ACC112 (cell line): ENCODE measurements at regions not wholly inside any gene's neighbourhood (a gene's known extent, or its start where the extent isn't known, plus 50 kb on each side); places are given as distances from the start of the nearest gene placed in this dataset.

ENCODE experiments used
- H2AFZ ChIP-seq: fragments of 200-600 bp; sonication (generic); one replicate; pipeline ENCODE4 v1.6.0; 2017; ENCODE audit warnings: antibody characterized with exemption, low read length; ENCODE audit not compliant: unreplicated experiment
- H3K27ac ChIP-seq: fragments of 200-600 bp; sonication (generic); 2 replicates; pipeline ENCODE4 v1.5.1; 2014; ENCODE audit warnings: low read depth, mild to moderate bottlenecking, antibody characterized with exemption, low read length, moderate library complexity
- H3K27me3 ChIP-seq: fragments of 200-600 bp; sonication (generic); 2 replicates; pipeline ENCODE4 v1.6.1; 2014; ENCODE audit warnings: mild to moderate bottlenecking, antibody characterized with exemption, low read length, moderate library complexity, mixed read lengths; ENCODE audit not compliant: insufficient read depth
- H3K36me3 ChIP-seq: fragments of 200-600 bp; sonication (generic); 2 replicates; pipeline ENCODE4 v1.6.1; 2016; ENCODE audit warnings: mild to moderate bottlenecking, antibody characterized with exemption, low read length, moderate library complexity, mixed read lengths; ENCODE audit not compliant: insufficient read depth
- H3K4me1 ChIP-seq: fragments of 200-600 bp; sonication (generic); one replicate; pipeline ENCODE4 v1.6.1; 2016; ENCODE audit warnings: low read length, mixed read lengths; ENCODE audit not compliant: insufficient read depth, unreplicated experiment, control insufficient read depth
- H3K4me3 ChIP-seq: fragments of 200-600 bp; sonication (generic); 2 replicates; pipeline ENCODE4 v1.5.1; 2014; ENCODE audit warnings: mild to moderate bottlenecking, low read depth, low read length
- H3K79me2 ChIP-seq: fragments of 200-600 bp; sonication (generic); one replicate; pipeline ENCODE4 v1.6.0; 2016; ENCODE audit warnings: low read length; ENCODE audit not compliant: control insufficient read depth, unreplicated experiment, insufficient read depth

DNA sequence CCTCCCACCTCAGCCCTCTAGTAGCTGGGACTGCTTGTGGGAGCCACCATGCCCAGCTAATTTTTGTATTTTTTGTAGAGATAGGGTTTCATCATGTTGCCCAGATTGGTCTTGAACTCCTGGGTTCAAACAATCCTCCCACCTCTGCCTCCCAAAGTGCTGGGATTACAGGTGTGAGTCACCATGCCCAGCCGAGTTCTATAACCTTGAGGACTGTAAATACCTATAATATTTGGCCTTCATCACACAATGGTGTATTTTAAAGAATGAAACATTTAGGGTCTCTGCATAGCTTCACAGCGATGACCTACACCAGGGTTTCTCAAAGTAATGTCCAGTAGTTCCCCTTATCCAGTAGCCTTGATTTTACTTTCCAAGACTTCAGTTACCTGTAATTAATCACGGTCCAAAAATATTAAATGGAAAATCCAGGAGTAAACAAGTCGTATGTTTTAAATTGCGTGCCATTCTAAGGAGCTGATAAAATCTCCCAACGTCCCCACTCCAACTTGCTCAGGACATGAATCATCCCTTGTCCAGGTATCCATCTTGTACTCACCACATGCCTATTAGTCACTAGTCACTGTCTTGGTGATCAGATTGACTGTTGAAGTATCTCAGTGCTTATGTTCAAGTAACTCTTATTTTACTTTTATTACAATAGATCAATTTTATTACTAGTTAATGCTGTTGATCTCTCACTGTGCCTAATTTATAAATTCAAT, 368.2 kb downstream of the BTG1 start:
- Histone ChIP-seq H3K79me2 (no peaks in the 10 kb centered on the region), H3K27ac (peak overlapping the region; percentile 78; the same call in 1 of the 2 replicates), H3K4me1 (peaks cover 40% of the 10 kb centered on the region), H3K27me3 (no peaks in the 10 kb centered on the region), H3K36me3 (no peaks in the 10 kb centered on the region), H3K4me3 (no peak overlapping the region), H2AFZ (no peak overlapping the region)

DNA sequence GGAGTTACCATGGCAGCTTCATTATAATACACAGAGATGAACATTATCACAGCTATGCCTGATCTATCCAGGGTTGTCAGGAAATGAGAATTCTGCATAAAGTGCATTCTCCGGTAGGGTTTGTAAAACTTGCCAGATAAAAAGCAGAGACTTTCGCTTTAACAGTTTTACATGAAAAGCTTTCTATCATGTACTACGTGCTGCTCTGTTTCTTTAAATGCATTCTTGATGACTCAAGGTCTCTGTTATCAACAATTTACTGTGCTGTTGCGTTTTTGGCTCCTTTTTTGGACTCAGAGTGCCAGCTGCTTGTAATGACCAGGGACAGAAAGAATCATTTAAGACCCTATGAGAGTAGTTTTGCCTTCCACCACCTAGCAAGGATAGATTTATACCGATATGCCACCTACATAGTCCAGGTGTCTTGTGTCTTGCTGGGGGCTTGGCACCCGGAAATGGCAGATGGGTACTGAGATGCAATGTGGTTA, 371.2 kb downstream of the BTG1 start:
- Histone ChIP-seq H2AFZ (peak overlapping the region; percentile 87), H3K27me3 (no peaks in the 10 kb centered on the region), H3K4me1 (peaks cover 37% of the 10 kb centered on the region), H3K4me3 (peak overlapping the region; percentile 65), H3K36me3 (no peaks in the 10 kb centered on the region), H3K27ac (peak overlapping the region; percentile 31; the same call in 1 of the 2 replicates), H3K79me2 (no peaks in the 10 kb centered on the region)

DNA sequence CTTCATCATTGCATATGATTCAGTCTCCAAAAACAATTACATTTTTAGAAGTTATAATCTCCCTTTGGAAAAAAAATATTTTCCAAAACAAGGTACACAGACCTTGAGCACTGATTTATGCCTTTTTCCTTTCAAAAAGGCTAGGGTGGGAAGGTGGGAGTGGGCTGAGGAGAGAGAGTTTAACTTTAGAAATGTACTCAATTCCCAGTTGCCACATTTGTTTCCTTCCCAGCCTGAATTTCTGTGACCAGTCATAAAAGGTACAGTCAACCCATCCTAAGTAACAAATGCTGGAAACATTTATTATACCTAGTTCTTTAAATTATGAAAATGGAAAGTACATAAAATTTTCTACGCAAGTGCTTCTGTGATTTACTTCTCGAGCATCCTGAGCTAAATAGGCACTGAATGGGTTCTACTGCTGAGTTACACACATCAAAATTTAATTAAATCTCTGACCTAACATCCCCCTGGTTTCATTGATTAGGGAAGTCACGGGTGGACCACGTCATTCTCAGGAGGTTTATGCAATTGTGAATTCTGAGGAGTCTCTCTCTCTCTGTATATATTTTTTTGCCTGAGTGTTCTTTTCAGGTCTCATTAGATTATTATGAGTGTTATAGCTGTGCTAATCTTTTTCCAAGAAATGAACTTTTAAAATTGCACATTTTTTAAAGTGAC, 371.8 kb downstream of the BTG1 start:
- Histone ChIP-seq H3K36me3 (no peaks in the 10 kb centered on the region), H3K27ac (peak overlapping the region; percentile 31; the same call in 1 of the 2 replicates), H3K79me2 (no peaks in the 10 kb centered on the region), H2AFZ (peak overlapping the region; percentile 87), H3K4me1 (peaks cover 33% of the 10 kb centered on the region), H3K4me3 (peak overlapping the region; percentile 65), H3K27me3 (no peaks in the 10 kb centered on the region)

DNA sequence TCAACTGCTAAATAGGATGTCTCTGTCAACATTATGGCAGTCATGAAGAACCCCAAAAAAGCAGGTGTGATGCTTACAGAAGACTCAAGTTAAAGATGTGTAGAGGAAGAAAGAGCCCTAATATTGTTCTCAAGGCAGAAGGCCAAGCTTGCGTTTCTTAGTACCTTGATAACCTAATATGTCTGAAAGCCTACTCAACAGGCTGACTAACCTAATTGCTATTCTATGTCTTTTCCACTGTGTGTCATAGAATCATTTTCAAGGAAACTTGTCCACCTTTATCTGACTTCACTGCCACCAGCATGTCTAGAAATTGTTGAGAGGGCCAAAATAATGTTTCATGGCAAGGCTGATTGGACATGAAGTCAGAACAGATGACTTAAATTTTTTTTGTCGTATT, 373.2 kb downstream of the BTG1 start:
- H2AFZ ChIP-seq = no peak overlapping the region

DNA sequence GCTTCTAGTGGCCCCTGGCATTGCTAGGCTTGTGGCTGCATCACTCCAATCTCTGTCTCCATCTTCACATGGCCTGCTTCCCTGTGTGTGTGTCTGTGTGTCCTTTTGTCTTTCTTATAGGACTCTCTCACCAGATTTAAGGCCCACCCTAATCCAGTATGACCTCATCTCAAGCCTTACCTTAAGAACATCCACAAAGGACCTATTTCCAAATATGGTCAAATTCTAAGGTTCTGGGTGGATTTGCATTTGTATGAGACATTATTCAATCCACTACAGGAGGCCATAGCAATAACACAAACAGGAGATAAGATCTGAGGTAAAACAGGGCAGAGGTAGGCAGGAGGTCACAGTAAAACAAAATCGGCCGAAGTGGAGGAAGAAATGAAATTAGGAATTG, 375.9 kb downstream of the BTG1 start:
- Histone ChIP-seq H3K79me2 (no peaks in the 10 kb centered on the region), H3K4me3 (no peak overlapping the region), H3K4me1 (peaks cover 13% of the 10 kb centered on the region), H3K27me3 (no peaks in the 10 kb centered on the region), H2AFZ (no peak overlapping the region), H3K36me3 (no peaks in the 10 kb centered on the region), H3K27ac (no peak overlapping the region)

More for the DNA sequence above, 373.2 kb downstream of the BTG1 start:
- Histone ChIP-seq H3K4me3 (no peak overlapping the region), H3K4me1 (peaks cover 19% of the 10 kb centered on the region), H3K36me3 (no peaks in the 10 kb centered on the region), H3K27me3 (no peaks in the 10 kb centered on the region), H3K27ac (no peak overlapping the region), H3K79me2 (no peaks in the 10 kb centered on the region)

DNA sequence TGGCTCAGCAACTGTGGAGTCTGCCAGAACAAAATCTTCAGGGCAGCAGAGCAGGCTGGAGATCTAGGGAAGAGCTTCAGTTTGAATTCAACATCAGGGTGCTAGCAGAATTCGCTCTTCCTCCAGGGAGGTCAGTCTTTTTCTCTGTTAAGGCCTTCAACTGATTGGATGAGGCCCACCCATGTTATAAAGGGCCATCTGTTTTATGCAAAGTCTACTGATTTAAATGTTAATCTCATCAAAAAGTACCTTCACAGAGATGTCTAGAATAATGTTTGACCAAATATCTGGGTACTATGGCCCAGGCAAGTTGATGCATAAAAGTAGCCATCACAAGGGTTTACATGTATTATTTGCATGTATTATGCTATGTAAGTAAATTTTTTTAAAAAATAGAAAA, 378.4 kb downstream of the BTG1 start:
- Histone ChIP-seq H3K4me1 (no peaks in the 10 kb centered on the region), H3K79me2 (no peaks in the 10 kb centered on the region), H2AFZ (no peak overlapping the region), H3K4me3 (no peak overlapping the region), H3K27ac (no peak overlapping the region), H3K27me3 (no peaks in the 10 kb centered on the region), H3K36me3 (no peaks in the 10 kb centered on the region)

DNA sequence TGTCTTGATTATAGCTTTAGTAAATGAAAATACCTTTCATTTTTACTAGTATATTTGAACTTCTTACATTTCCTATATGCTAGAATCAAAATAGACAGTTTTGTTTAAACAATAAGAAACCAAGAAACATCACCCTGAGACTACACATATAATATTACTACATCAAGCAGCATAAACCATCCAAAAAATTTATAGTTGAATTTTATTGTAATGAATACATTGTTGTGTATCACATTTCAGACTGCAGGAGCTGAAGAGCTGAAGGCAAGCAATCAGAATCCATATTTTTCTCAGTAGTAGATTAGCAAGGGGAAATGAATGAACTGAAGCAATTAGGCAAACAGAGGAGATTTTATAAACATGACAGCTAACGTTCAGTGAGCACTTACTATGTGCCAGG, 379.2 kb downstream of the BTG1 start:
- Histone ChIP-seq H3K79me2 (no peaks in the 10 kb centered on the region), H3K36me3 (no peaks in the 10 kb centered on the region), H2AFZ (no peak overlapping the region), H3K27me3 (no peaks in the 10 kb centered on the region), H3K4me3 (no peak overlapping the region), H3K4me1 (no peaks in the 10 kb centered on the region), H3K27ac (no peak overlapping the region)

DNA sequence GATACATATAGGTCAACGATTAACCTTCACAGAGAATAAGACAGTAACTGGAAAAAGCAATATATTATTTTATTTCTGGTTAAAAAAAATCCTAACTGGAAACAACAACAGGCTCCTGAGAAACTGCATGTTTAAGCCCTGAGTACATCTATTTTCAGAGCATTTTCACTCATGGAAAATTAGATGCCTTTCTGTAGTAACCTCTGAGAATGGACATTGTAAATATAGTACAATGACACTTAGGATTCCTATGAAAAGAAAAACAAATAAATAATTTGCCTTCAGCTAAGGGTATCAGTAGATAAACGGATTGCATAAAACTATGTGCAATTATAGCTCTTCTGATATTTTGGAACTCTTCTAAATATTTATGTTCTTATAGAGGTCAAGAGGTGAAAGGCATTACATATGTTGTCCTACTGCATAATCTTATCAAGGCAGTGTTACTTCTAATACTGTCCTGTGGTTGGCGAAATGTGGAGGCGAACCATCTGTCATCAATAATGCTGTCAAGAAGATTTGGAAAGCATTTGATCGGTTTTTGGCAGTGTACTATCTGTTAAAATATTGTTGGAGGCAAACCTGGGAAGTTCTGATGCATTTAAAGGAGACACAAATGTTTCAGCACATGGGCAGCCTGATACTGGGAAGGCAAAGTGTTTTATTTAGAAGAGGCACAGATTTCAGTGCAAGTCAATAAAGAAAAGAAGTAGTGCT, 381.8 kb downstream of the BTG1 start:
- no peak overlapping the region for H2AFZ ChIP-seq
- H3K79me2 ChIP-seq = no peaks in the 10 kb centered on the region
- no peaks in the 10 kb centered on the region for H3K27me3 ChIP-seq
- H3K27ac ChIP-seq = no peak overlapping the region
- H3K4me3 ChIP-seq = no peak overlapping the region
- H3K4me1 ChIP-seq = no peaks in the 10 kb centered on the region
- H3K36me3 ChIP-seq = no peaks in the 10 kb centered on the region

DNA sequence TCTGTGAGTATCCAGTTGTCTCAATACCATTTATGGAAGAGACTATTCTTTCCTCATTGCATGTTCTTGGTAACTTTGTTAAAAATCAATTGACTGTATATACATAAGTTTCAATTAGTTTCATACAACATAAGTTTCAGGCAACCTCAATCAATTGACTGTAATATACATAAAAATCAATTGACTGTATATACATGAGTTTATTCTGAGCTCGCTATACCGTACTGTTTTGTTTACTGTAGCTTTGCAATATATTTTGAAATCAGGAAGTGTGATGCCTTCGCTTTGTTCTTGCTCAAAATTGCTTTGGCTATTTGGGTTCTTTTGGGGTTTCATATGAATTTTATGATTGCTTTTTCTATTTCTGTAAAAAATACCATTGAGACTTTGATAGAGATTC, 392.0 kb downstream of the BTG1 start:
- Histone ChIP-seq H3K4me1 (no peaks in the 10 kb centered on the region), H3K4me3 (no peak overlapping the region), H3K27ac (no peak overlapping the region), H3K79me2 (no peaks in the 10 kb centered on the region), H3K27me3 (no peaks in the 10 kb centered on the region), H3K36me3 (no peaks in the 10 kb centered on the region), H2AFZ (no peak overlapping the region)

DNA sequence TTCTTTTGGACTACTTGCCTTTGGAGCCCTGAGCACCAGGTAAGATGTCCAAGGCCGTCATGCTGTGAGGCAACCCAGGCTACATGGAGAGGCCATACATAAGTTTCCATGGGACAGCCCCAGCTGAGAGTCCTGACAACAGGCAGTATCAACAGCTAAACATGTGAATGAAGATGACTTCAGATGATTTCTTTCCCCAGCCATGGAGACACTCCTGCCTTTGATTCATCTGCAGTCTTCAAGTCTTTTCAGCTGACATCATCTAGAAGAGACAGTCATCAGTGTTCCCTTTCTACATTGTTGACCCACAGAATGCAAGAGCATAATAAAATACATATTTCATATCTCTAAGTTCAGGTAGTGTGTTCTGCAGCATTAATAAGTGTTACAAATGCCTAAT, 398.7 kb downstream of the BTG1 start:
- H3K27me3 ChIP-seq = no peaks in the 10 kb centered on the region
- H3K27ac ChIP-seq = no peak overlapping the region
- no peak overlapping the region for H2AFZ ChIP-seq

More for the DNA sequence above, 398.7 kb downstream of the BTG1 start:
- no peaks in the 10 kb centered on the region for H3K4me1 ChIP-seq
- H3K4me3 ChIP-seq = no peak overlapping the region
- no peaks in the 10 kb centered on the region for H3K36me3 ChIP-seq
- no peaks in the 10 kb centered on the region for H3K79me2 ChIP-seq
